ENCODE measurements at regions not wholly inside any gene's neighbourhood (a gene's known extent, or its start where the extent isn't known, plus 50 kb on each side); places are given as distances from the start of the nearest gene placed in this dataset.

- in situ Hi-C loops (cut with HindIII; ENCODE audit: low sequenced_read_pairs) = no loop called here
- DNase-seq (ENCODE audit: low read depth) = no peak
- no peak overlapping the region for H3K4me3 ChIP-seq (ENCODE audit: low read depth, low read length)
- TF ChIP-seq CTCF (IDR thresholded peaks at IDR 0.05; ENCODE audit: low read depth, low read length, missing control alignments) = no peak
Measured at GRCh38 chr17:36878216-36878615, 59.1 kb upstream of the LHX1 start.

- TF ChIP-seq CTCF (IDR thresholded peaks at IDR 0.05; ENCODE audit: low read depth, low read length, missing control alignments) = no peak
- in situ Hi-C loops (cut with HindIII; ENCODE audit: low sequenced_read_pairs) = no loop called here
- H3K4me3 ChIP-seq (ENCODE audit: low read depth, low read length) = no peak overlapping the region
- no peak for DNase-seq (ENCODE audit: low read depth)
Measured at GRCh38 chr17:36879027-36879426, 58.2 kb upstream of the LHX1 start.

GRCh38 chr17:36879624-36880131 is 57.6 kb upstream of the LHX1 start:
- no peak for DNase-seq (ENCODE audit: low read depth)
- H3K4me3 ChIP-seq (ENCODE audit: low read depth, low read length) = no peak overlapping the region
- in situ Hi-C loops (cut with HindIII; ENCODE audit: low sequenced_read_pairs) = no loop called here
- TF ChIP-seq CTCF (IDR thresholded peaks at IDR 0.05; ENCODE audit: low read depth, low read length, missing control alignments) = no peak

- TF ChIP-seq CTCF (IDR thresholded peaks at IDR 0.05; ENCODE audit: low read depth, low read length, missing control alignments) = no peak
- in situ Hi-C loops (cut with HindIII; ENCODE audit: low sequenced_read_pairs) = no loop called here
- no peak overlapping the region for H3K4me3 ChIP-seq (ENCODE audit: low read depth, low read length)
- DNase-seq (ENCODE audit: low read depth) = no peak
Measured at GRCh38 chr17:36880268-36880905, 56.9 kb upstream of the LHX1 start.

- no peak for TF ChIP-seq CTCF (IDR thresholded peaks at IDR 0.05; ENCODE audit: low read depth, low read length, missing control alignments)
- H3K4me3 ChIP-seq (ENCODE audit: low read depth, low read length) = no peak overlapping the region
- in situ Hi-C loops (cut with HindIII; ENCODE audit: low sequenced_read_pairs) = no loop called here
- no peak for DNase-seq (ENCODE audit: low read depth)
Measured at GRCh38 chr17:36881323-36881722, 56.0 kb upstream of the LHX1 start.

GRCh38 chr17:36884495-36885152 is 52.7 kb upstream of the LHX1 start:
- DNase-seq (ENCODE audit: low read depth) = no peak
- TF ChIP-seq CTCF (IDR thresholded peaks at IDR 0.05; ENCODE audit: low read depth, low read length, missing control alignments) = no peak
- in situ Hi-C loops (cut with HindIII; ENCODE audit: low sequenced_read_pairs) = loop anchor here (5.0 kb wide), 1 partner anchor 53 kb away; the partner anchor contains the start of gene LHX1
- H3K4me3 ChIP-seq (ENCODE audit: low read depth, low read length) = no peak overlapping the region

All from astrocyte of the cerebellum (primary cell).